ENCODE measurements at regions not wholly inside any gene's neighbourhood (a gene's known extent, or its start where the extent isn't known, plus 50 kb on each side); places are given as distances from the start of the nearest gene placed in this dataset.

DNA sequence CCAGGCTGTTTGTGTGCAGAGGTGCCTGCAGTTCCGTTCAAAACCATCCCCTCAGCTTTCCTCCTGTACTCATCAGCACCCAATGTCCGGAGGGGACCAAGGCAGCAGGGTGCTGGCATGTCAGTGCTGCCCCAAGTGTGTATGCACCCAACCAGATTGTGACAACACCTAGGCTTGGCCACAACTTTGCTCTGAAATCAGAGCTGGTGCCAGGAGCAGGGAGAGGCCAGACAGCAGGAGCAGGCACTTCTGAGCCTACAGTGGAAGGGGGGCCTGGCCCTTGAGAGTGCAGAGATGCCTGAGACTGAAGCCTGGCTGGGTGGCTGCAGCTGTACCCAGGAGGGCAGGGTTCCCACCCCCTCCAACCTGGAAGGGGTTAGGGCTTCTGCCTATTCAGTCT, 56.5 kb upstream of the RASGEF1B start:
- no peak for TF ChIP-seq POLR2AphosphoS5 (IDR thresholded peaks at IDR 0.05; ENCODE audit: low read depth, low read length)

- TF ChIP-seq FOXP2 (optimal IDR thresholded peaks at IDR 0.05; ENCODE audit: borderline replicate concordance, extremely low read depth, extremely low read length, insufficient read depth), result no peak
- TF ChIP-seq, protein P1, sequence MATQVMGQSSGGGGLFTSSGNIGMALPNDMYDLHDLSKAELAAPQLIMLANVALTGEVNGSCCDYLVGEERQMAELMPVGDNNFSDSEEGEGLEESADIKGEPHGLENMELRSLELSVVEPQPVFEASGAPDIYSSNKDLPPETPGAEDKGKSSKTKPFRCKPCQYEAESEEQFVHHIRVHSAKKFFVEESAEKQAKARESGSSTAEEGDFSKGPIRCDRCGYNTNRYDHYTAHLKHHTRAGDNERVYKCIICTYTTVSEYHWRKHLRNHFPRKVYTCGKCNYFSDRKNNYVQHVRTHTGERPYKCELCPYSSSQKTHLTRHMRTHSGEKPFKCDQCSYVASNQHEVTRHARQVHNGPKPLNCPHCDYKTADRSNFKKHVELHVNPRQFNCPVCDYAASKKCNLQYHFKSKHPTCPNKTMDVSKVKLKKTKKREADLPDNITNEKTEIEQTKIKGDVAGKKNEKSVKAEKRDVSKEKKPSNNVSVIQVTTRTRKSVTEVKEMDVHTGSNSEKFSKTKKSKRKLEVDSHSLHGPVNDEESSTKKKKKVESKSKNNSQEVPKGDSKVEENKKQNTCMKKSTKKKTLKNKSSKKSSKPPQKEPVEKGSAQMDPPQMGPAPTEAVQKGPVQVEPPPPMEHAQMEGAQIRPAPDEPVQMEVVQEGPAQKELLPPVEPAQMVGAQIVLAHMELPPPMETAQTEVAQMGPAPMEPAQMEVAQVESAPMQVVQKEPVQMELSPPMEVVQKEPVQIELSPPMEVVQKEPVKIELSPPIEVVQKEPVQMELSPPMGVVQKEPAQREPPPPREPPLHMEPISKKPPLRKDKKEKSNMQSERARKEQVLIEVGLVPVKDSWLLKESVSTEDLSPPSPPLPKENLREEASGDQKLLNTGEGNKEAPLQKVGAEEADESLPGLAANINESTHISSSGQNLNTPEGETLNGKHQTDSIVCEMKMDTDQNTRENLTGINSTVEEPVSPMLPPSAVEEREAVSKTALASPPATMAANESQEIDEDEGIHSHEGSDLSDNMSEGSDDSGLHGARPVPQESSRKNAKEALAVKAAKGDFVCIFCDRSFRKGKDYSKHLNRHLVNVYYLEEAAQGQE (IDR thresholded peaks at IDR 0.05; ENCODE audit: insufficient read depth in 1 of 2, low read depth in 2 of 2, low read length in 2 of 2), result no peak
- TF ChIP-seq POLR2AphosphoS5 (IDR thresholded peaks at IDR 0.05; ENCODE audit: low read depth, low read length), result no peak
- TF ChIP-seq TAF1 (IDR thresholded peaks at IDR 0.05; ENCODE audit: borderline replicate concordance, insufficient read depth, low read length), result no peak
- TF ChIP-seq SIN3A (IDR thresholded peaks at IDR 0.05; ENCODE audit: borderline replicate concordance, insufficient read depth, low read length), result no peak
Observed at GRCh38 chr4:81527709-81528108, 56.0 kb upstream of the RASGEF1B start.

- TF ChIP-seq TAF1 (IDR thresholded peaks at IDR 0.05; ENCODE audit: borderline replicate concordance, insufficient read depth, low read length), result no peak
- TF ChIP-seq SIN3A (IDR thresholded peaks at IDR 0.05; ENCODE audit: borderline replicate concordance, insufficient read depth, low read length), result no peak
- TF ChIP-seq, protein P1 (IDR thresholded peaks at IDR 0.05; ENCODE audit: insufficient read depth in 1 of 2, low read depth in 2 of 2, low read length in 2 of 2), result no peak
- no peak for TF ChIP-seq FOXP2 (optimal IDR thresholded peaks at IDR 0.05; ENCODE audit: borderline replicate concordance, extremely low read depth, extremely low read length, insufficient read depth)
- no peak for TF ChIP-seq POLR2AphosphoS5 (IDR thresholded peaks at IDR 0.05; ENCODE audit: low read depth, low read length)
Observed at GRCh38 chr4:81527115-81527514, 55.4 kb upstream of the RASGEF1B start.

DNA sequence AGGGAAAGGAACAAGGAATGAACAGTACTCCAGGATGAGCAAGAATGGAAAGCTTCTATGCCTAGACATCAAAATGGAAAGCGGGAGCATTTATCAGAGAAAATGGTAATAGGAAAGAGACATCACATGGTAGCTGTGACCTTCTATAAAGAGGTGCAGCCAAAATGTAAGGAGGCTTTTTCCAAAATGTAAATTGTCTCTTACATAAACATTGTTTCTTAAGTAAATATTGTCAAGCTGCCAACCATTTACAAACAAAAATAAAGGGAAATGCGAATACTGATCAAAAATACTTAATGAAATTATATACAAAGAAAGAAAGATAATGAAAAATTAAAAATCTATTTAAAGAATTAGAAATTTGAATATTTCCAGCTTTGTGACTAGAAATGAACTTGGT, 55.0 kb upstream of the RASGEF1B start:
- TF ChIP-seq POLR2AphosphoS5 (IDR thresholded peaks at IDR 0.05; ENCODE audit: low read depth, low read length) (no peak), SIN3A (IDR thresholded peaks at IDR 0.05; ENCODE audit: borderline replicate concordance, insufficient read depth, low read length) (no peak), TAF1 (IDR thresholded peaks at IDR 0.05; ENCODE audit: borderline replicate concordance, insufficient read depth, low read length) (no peak), FOXP2 (optimal IDR thresholded peaks at IDR 0.05; ENCODE audit: borderline replicate concordance, extremely low read depth, extremely low read length, insufficient read depth) (no peak)
- TF ChIP-seq, protein P1 (IDR thresholded peaks at IDR 0.05; ENCODE audit: insufficient read depth in 1 of 2, low read depth in 2 of 2, low read length in 2 of 2), result no peak

- TF ChIP-seq SIN3A (IDR thresholded peaks at IDR 0.05; ENCODE audit: borderline replicate concordance, insufficient read depth, low read length) (no peak), POLR2AphosphoS5 (IDR thresholded peaks at IDR 0.05; ENCODE audit: low read depth, low read length) (no peak), FOXP2 (optimal IDR thresholded peaks at IDR 0.05; ENCODE audit: borderline replicate concordance, extremely low read depth, extremely low read length, insufficient read depth) (no peak), TAF1 (IDR thresholded peaks at IDR 0.05; ENCODE audit: borderline replicate concordance, insufficient read depth, low read length) (no peak)
- TF ChIP-seq, protein P1 (IDR thresholded peaks at IDR 0.05; ENCODE audit: insufficient read depth in 1 of 2, low read depth in 2 of 2, low read length in 2 of 2), result no peak
Observed at GRCh38 chr4:81523672-81524327, 52.1 kb upstream of the RASGEF1B start.
